SJSA1 (cell line): ENCODE measurements at regions not wholly inside any gene's neighbourhood (a gene's known extent, or its start where the extent isn't known, plus 50 kb on each side); places are given as distances from the start of the nearest gene placed in this dataset.

ENCODE experiments used
- DNase-seq, 2 experiments: peaks; one replicate each; pipeline ENCODE4 v3.0.0-alpha.2; 2015 to 2020; ENCODE audit warnings: low spot score in 2 of 2, low read depth in 1 of 2
- H3K27ac ChIP-seq: fragments of 250-450 bp; sonication (Bioruptor Pico); 2 replicates; pipeline ENCODE4 v1.5.1; 2020; ENCODE audit warnings: mild to moderate bottlenecking, moderate library complexity
- H3K27me3 ChIP-seq: fragments of 250-450 bp; sonication (Bioruptor Pico); replicated peaks from 2 replicates; pipeline ENCODE4 v1.5.1; 2020; ENCODE audit warnings: mild to moderate bottlenecking, moderate library complexity
- H3K36me3 ChIP-seq: fragments of 250-450 bp; sonication (Bioruptor Pico); 2 replicates; pipeline ENCODE4 v1.5.1; 2020; ENCODE audit warnings: mild to moderate bottlenecking
- H3K4me1 ChIP-seq: fragments of 250-450 bp; sonication (Bioruptor Pico); replicated peaks from 2 replicates; pipeline ENCODE4 v1.6.1; 2021; ENCODE audit warnings: mild to moderate bottlenecking
- H3K4me3 ChIP-seq: fragments of 250-450 bp; sonication (Bioruptor Pico); 2 replicates; pipeline ENCODE4 v1.5.1; 2020; ENCODE audit warnings: mild to moderate bottlenecking
- H3K9me3 ChIP-seq: fragments of 250-450 bp; sonication (Bioruptor Pico); replicated peaks from 2 replicates; pipeline ENCODE4 v1.5.1; 2020; ENCODE audit warnings: mild to moderate bottlenecking

DNA sequence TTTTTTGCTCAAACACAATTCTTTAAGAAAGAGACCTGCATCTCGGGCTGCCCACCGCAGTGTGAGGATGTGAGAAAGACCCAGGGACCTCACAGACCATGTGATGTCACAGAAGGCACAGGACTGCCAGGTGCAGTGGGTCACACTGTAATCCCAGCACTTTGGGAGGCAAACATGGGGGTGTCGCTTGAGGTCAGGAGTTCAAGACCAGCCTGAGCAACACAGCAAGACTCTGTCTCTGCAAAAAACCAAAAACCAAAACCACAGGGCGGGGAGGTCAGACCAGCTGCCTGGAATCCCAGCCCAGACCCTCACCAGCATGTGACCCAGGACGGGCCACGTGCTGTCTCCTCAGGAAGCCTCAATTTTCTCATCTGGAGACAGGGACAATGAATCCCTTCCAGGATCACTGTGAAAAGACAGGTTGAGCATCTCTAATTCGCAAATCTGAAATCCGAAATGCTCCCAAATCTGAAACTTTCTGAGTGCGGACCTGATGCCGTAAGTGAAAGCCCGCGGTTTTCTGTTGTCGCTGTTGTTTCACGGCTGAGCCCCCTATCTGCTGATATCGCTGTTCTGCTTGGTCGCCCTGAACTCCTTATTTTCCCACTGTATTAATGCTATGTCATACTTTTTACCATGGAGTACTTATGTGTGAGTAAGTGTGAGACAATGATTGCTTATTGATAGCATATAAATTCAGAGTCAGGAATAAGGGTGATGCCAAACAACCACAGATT, 159.5 kb upstream of the PTPN1 start:
- H3K9me3 ChIP-seq, result no peaks in the 10 kb centered on the region
- H3K27ac ChIP-seq, result no peak overlapping the region
- H3K4me3 ChIP-seq, result no peak overlapping the region
- H3K36me3 ChIP-seq, result no peaks in the 10 kb centered on the region
- no peak for DNase-seq
- H3K4me1 ChIP-seq, result peaks cover 14% of the 10 kb centered on the region
- no peaks in the 10 kb centered on the region for H3K27me3 ChIP-seq

DNA sequence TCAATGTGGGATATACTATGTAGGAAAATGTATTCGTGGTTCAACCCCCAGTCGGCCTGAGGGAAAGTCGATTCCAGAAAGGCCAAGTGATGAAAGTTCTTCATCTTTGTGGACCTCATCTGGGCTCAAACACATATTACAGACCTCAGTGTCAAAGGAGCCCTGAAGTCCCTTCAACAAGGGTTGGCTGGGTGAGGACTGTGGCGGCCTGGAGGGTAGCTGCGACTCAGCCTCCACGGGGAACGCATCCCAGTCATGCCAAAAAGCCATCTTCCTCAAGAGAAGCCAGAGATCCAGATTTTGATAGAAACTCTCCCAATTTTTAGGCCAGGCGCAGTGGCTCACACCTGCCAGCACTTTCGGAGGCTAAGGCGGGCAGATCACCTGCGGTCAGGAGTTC, 158.6 kb upstream of the PTPN1 start:
- no peaks in the 10 kb centered on the region for H3K27me3 ChIP-seq
- DNase-seq, result no peak
- H3K9me3 ChIP-seq, result no peaks in the 10 kb centered on the region
- no peak overlapping the region for H3K4me3 ChIP-seq
- H3K4me1 ChIP-seq, result peaks cover 7% of the 10 kb centered on the region
- H3K36me3 ChIP-seq, result no peaks in the 10 kb centered on the region
- H3K27ac ChIP-seq, result no peak overlapping the region

DNA sequence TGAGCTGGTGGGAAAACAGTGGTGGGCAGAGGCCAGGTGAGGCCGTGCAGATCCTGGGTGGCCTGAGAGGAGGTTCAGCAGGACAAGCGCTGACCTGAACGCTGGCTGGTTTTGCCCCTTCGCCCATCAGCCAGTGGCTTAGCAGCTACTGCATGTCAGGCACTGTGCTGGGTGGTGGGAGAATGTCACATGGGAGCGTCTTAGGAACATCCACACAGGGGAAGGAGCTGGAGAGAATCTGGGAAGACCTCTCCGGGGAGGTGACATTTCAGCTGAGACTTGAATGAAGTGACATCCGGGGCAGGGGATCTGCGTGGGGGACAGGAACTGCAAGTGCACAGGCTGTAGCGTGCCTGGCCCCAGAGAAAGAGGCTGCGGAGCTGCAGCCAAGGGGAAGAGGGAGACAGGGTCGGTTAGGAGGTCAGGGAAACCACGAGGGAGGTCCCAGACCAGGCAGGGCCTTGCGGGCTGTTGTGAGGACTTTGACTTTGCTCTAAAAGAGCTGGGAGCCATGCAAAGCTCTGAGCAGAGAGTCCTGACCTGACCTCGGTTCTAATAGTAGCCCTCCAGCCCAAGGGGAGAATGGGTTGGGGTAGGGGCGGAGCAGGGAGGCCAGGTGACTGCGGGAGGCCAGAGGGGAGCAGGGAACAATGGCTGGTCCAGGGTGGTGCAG, 156.8 kb upstream of the PTPN1 start:
- Histone ChIP-seq H3K36me3 (no peaks in the 10 kb centered on the region), H3K9me3 (no peaks in the 10 kb centered on the region), H3K27ac (no peak overlapping the region), H3K4me3 (no peak overlapping the region), H3K27me3 (no peaks in the 10 kb centered on the region), H3K4me1 (no peaks in the 10 kb centered on the region)
- DNase-seq, result no peak

DNA sequence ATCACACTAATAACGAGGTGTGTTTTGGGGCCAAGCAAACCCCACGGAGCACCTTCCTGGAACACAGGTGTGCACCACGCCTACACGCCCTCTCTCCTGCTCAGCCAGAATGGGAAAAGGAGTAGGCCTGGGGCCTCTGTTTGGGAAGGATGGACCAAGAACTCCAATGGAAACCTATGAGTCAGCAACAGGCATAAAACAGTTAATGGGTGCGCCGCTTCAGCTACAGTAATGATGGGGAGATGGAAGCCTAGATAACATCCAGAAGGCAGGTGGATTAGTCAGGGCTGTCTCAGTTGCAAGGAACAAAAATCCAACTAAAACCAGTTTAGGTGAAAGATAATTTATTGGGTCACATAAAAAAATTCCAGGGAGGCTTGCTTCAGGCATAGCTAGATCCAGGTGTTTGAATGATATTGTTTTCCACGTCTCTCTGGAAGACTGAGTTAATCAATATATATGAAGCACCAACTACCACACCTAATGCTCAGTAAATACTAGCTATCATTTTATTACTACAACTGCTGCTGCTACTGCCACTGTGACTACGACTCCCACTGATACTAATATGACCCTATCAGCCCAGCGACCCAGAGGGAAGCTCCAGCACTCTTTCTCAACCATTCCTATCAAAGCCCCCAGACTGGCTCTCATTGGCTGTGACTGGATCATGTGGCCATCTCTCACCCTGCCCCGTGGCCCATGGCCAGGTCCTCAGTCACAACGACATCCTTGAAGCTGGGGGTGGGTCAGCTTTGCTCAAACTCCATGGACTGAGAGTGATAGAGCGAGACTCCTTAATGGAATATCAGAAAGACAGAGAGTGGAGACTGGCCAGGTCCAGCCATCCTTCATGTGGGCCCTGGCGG, 155.2 kb upstream of the PTPN1 start:
- H3K27me3 ChIP-seq, result no peaks in the 10 kb centered on the region
- no peak overlapping the region for H3K27ac ChIP-seq
- no peak for DNase-seq
- H3K4me3 ChIP-seq, result no peak overlapping the region
- H3K36me3 ChIP-seq, result no peaks in the 10 kb centered on the region
- no peaks in the 10 kb centered on the region for H3K4me1 ChIP-seq
- no peaks in the 10 kb centered on the region for H3K9me3 ChIP-seq

DNA sequence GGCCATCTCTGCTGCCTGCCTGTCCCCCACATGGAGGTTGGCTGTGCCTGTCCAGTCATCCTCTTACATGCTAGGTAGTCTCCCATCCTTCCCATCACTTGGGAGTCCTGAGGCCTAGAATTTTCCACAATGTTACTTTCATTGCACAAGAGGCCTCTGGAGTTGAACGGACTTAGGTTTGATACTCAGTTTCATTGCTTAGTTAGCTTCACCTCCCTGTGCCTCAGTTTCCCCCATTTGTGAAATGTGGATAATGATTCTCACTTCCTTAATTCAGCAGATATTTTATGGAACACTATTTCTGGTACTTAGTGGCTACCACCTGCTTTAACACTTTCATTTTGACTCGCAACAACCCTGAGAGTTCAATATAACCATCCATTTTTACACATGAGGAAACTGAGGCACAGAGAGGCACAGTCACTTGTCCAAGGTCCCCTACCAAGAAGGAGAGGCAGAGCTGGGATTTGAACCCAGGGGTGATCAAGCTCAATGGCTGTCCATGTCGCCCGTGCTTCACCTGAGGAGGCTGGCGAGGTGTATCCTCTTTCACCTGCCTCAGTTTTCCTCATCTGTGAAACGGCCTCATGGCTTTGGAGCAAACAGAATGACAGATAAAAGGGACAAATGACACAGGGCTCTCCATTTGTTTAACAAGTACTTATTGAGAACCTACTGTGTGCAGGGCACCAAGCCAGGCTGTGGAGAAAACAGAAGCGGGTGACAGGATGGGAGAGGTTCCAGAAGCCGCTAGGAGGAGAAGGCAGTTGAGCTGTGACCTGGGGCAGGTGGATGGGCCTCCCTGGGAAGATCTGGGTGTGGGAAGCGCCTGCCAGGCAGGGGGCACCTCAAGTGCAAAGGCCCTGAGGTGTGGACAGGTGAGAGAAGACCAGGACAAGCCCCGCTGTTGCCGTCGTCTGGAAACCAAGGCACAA, 154.3 kb upstream of the PTPN1 start:
- DNase-seq, result no peak
- Histone ChIP-seq H3K4me3 (no peak overlapping the region), H3K4me1 (no peaks in the 10 kb centered on the region), H3K27ac (no peak overlapping the region), H3K9me3 (no peaks in the 10 kb centered on the region), H3K27me3 (no peaks in the 10 kb centered on the region), H3K36me3 (no peaks in the 10 kb centered on the region)

DNA sequence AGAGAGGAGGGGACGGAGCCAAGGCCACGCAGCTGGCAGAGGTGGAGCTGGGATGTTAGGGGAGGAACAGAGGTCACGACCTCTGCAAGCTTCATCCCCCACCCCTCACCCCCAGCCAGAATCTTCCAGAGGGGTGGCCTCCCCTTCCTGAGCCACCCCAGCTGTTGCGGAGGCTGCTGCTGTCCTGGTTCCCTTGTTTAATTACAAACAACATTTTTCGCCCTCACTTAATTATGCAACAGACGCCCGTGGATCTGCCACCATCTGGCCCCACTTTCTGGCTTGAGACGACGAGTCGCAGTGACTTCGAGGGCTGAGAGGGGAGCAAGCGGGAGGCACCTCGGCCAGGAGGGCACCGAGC, 153.7 kb upstream of the PTPN1 start:
- H3K27me3 ChIP-seq, result no peaks in the 10 kb centered on the region
- no peaks in the 10 kb centered on the region for H3K9me3 ChIP-seq
- DNase-seq, result no peak
- H3K4me1 ChIP-seq, result no peaks in the 10 kb centered on the region
- no peak overlapping the region for H3K27ac ChIP-seq
- no peak overlapping the region for H3K4me3 ChIP-seq
- no peaks in the 10 kb centered on the region for H3K36me3 ChIP-seq

DNA sequence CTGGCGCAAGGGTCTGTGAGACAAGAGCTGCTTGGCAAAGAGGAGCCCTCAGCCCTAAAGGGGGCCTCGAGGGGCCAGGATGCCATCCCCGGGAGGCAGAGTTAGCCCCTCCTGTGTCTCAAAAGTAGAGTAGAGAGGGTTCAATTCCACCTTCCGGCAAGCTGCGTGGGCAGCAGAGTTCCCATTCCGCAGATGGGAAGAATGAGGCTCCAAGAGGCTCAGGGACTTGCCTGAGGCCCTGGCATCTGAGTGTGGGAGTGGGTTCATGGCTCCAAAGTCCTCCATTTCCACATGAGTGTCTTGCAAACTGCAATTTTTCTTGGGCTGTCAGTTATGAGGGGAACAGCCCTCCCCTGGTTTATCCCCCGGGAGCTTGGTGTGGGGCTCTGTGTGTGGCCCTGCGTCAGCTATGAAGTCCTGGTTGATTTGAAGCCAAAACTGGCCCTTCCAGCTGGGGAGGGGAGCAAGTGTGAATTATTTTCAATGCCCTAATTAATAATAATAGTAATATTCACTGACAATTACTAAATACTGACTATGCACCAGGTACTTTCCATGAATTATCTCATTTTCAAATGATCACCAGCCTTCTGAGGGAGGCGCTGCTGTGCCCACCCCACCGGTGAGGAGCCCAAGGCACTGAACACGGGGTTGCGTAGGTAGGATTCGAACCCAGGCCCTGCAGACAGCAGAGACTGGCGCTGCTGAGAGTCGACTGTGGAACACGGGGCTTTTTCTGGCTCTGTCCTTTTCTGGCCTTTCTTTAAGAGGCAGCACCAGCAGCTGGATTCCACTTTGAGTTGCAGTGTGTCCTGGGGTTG, 153.0 kb upstream of the PTPN1 start:
- DNase-seq, result no peak
- H3K27ac ChIP-seq, result no peak overlapping the region
- no peaks in the 10 kb centered on the region for H3K4me1 ChIP-seq
- H3K4me3 ChIP-seq, result no peak overlapping the region
- no peaks in the 10 kb centered on the region for H3K9me3 ChIP-seq
- no peaks in the 10 kb centered on the region for H3K27me3 ChIP-seq
- no peaks in the 10 kb centered on the region for H3K36me3 ChIP-seq

DNA sequence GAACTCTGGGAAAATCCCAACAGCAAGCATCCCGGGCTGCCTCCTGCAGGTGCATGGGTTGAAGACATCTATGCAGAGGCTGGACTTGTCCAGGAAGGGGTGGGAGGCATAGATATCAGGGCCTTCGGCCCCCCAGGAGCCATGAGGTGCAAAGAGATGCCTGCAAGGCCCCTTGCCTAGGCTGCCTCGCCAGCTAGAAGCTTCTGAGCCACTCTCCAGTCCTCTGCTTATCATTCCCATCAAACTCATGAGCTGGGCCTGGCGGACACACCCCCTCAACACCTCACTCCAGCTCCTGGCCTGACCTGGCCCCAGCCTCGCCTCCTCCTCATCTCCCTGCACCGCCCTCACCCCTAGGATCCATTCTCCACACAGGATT, 152.4 kb upstream of the PTPN1 start:
- no peak for DNase-seq
- no peaks in the 10 kb centered on the region for H3K9me3 ChIP-seq
- H3K4me3 ChIP-seq, result no peak overlapping the region
- H3K27ac ChIP-seq, result no peak overlapping the region
- H3K4me1 ChIP-seq, result no peaks in the 10 kb centered on the region
- H3K27me3 ChIP-seq, result no peaks in the 10 kb centered on the region
- H3K36me3 ChIP-seq, result no peaks in the 10 kb centered on the region

DNA sequence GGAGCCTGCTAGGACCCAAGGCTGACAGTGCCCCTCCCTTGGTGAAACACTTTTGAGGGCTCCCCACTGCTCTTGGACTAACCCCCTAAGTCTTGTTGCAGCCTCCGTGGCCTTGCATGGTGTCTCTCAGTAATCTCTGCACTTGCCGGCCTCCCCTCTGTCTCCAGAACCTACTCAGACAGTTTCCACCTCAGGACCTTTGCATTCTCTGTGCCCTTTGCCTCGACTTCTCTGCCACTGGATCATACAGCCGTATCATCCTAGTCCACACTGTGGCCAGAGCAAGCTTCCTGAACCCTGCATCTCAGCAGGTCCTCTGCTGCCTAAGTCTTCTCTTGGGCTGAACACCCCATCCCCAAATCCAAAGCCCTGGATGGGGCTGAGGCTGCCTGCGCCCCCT, 152.0 kb upstream of the PTPN1 start:
- no peak overlapping the region for H3K4me3 ChIP-seq
- no peaks in the 10 kb centered on the region for H3K4me1 ChIP-seq
- H3K27ac ChIP-seq, result no peak overlapping the region
- no peaks in the 10 kb centered on the region for H3K9me3 ChIP-seq
- DNase-seq, result no peak
- H3K36me3 ChIP-seq, result no peaks in the 10 kb centered on the region
- H3K27me3 ChIP-seq, result no peaks in the 10 kb centered on the region

DNA sequence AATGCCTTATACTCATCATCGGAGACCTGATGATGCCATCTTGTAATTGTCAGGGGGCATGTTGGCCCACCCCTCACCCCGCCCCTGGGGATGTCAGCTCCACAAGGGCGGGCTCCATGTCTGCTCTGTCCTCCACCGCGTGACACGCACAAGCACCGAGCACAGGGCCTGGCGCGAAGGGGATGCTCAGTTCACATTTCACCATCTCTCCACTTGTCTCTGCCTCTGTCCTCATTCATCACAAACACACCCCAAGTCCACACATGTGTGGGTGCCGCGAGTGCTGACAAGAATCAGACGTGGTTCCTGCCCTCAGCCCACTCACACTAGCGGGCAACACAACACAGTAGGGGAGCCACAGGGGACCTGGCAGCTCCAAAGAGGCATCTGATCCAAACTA, 151.2 kb upstream of the PTPN1 start:
- H3K4me1 ChIP-seq, result no peaks in the 10 kb centered on the region
- DNase-seq, result no peak
- no peaks in the 10 kb centered on the region for H3K36me3 ChIP-seq
- no peaks in the 10 kb centered on the region for H3K27me3 ChIP-seq
- H3K27ac ChIP-seq, result no peak overlapping the region
- H3K9me3 ChIP-seq, result no peaks in the 10 kb centered on the region
- H3K4me3 ChIP-seq, result no peak overlapping the region

DNA sequence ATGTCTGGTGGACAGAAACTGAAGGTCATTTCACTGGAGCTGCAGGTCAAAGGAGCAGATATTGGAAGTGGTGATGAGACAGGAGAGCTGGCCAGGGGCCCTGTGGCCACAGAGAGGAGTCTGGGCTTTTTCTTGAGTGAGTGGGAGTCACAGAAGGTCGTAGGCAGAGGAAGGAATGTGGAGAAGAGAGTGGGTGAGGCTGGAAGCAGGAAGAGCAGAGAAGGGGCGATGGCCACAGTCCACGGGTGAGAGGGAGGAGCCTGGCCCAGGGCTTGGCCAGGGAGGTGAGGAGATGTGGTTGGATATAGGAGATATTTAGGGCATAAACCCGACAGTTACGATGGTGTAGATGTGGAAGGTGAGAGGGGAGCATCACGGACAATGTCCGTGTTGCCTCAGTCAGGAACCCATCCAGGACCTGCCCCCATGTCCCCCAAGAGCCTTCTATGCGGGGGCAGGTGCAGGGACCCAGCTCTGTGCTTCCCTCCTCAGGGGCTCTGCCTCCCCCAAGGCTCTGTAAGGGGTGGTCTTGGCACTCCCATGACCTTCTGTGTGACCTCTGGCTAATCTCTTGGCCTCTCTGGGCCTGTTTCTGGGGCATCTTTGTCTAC, 150.5 kb upstream of the PTPN1 start:
- no peak for DNase-seq
- Histone ChIP-seq H3K36me3 (no peaks in the 10 kb centered on the region), H3K27ac (no peak overlapping the region), H3K4me1 (no peaks in the 10 kb centered on the region), H3K9me3 (no peaks in the 10 kb centered on the region), H3K27me3 (no peaks in the 10 kb centered on the region), H3K4me3 (no peak overlapping the region)

DNA sequence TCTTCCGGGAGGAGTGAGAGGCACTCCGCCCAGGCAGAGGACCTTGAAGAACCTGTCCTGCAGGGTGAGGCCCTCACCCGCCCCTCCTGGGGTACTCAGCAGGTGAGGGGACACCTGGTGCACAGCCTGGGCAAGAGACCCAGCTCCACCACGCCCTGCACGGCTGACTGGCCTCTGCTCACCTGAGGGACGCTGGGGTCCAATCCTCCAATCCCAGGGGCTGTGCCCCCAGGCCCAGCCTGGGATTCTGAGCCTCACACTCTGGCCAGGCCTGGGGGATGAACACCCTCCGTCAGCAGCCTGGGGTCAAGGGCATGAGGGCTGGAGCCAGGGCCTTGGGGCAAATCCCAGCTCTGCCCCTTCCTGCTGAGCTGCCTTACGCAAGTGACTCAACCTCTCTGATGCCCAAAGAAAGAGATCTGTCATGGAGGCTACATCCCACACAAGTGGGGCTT, 149.9 kb upstream of the PTPN1 start:
- Histone ChIP-seq H3K27ac (no peak overlapping the region), H3K4me3 (no peak overlapping the region), H3K36me3 (no peaks in the 10 kb centered on the region), H3K4me1 (no peaks in the 10 kb centered on the region), H3K9me3 (no peaks in the 10 kb centered on the region), H3K27me3 (no peaks in the 10 kb centered on the region)
- DNase-seq, result no peak
